SH-SY5Y (cell line): ENCODE measurements at regions not wholly inside any gene's neighbourhood (a gene's known extent, or its start where the extent isn't known, plus 50 kb on each side); places are given as distances from the start of the nearest gene placed in this dataset.

Experiments used
- GATA2 ChIP-seq: IDR thresholded peaks from 2 replicates; pipeline ENCODE4 v1.6.1; 2011; ENCODE audit warnings: mild to moderate bottlenecking, low read depth, low read length
- GATA3 ChIP-seq: IDR thresholded peaks from 2 replicates; pipeline ENCODE4 v1.6.1; 2011; ENCODE audit warnings: low read depth, mild to moderate bottlenecking, low read length, moderate library complexity

DNA sequence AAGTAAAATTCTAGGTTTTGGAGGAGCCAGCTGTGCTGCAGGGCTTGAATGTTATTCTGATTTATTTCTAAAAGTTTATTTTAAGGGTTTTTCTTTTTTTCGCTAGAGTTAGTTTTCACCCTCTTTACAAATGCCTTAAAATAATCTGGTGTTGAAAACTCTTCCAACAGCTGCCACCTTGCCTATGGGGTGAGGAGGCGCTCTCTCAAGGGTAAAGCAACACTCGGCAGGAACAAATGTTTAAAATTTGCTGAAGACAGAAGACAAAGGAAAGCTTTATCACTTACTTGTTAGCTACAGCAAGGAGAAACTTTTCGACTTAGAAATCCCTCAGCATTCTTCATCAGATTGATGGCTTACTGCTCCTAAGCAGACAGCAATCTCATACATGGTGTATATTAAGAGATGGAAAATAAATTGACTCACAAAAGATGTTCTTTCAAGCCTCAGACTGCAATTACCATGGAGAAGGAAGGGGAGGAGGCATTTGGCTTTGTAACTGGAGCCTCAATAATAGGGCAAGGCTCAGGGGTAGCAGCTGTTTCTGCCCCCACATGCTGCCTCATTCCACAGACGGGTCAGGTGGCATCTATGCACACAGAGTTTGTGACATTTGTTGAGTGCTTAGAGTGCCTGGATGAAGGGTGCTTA, 79.8 kb upstream of the RALGPS2 start:
- no peak for TF ChIP-seq GATA3
- TF ChIP-seq GATA2, result no peak
